ENCODE measurements at regions not wholly inside any gene's neighbourhood (a gene's known extent, or its start where the extent isn't known, plus 50 kb on each side); places are given as distances from the start of the nearest gene placed in this dataset.

- H4K20me1 ChIP-seq (ENCODE audit: insufficient read depth, poor library complexity, severe bottlenecking) = no peaks in the 10 kb centered on the region
- no peaks in the 10 kb centered on the region for H3K27me3 ChIP-seq
- no peak overlapping the region for H3K4me3 ChIP-seq
- H3K4me1 ChIP-seq (ENCODE audit: insufficient read depth) = no peaks in the 10 kb centered on the region
- H2AFZ ChIP-seq = no peak overlapping the region
- H3K36me3 ChIP-seq (replicated peaks; ENCODE audit: insufficient read depth, low read depth) = no peaks in the 10 kb centered on the region
- H3K9me3 ChIP-seq (ENCODE audit: low read depth) = no peaks in the 10 kb centered on the region
- TF ChIP-seq CTCF (IDR thresholded peaks at IDR 0.05; ENCODE audit: poor library complexity) (no peak), EZH2 (IDR thresholded peaks at IDR 0.05; ENCODE audit: borderline replicate concordance) (no peak), EZH2phosphoT487 (IDR thresholded peaks at IDR 0.05; ENCODE audit: low read depth, severe bottlenecking, unreplicated experiment) (no peak)
- H3K4me2 ChIP-seq = no peak overlapping the region
- H3K9me2 ChIP-seq (replicated peaks; ENCODE audit: insufficient read depth) = no peaks in the 10 kb centered on the region
- H3K27ac ChIP-seq = no peak overlapping the region
- no peak for DNase-seq (ENCODE audit: low spot score)
- H3K79me2 ChIP-seq = no peaks in the 10 kb centered on the region
Observed at GRCh38 chr12:33671676-33672075, 232.1 kb upstream of the SYT10 start.

- Histone ChIP-seq H3K4me1 (ENCODE audit: insufficient read depth) (no peaks in the 10 kb centered on the region), H2AFZ (no peak overlapping the region), H3K36me3 (replicated peaks; ENCODE audit: insufficient read depth, low read depth) (no peaks in the 10 kb centered on the region), H3K79me2 (no peaks in the 10 kb centered on the region), H3K9me3 (ENCODE audit: low read depth) (no peaks in the 10 kb centered on the region), H3K27ac (no peak overlapping the region), H3K9me2 (replicated peaks; ENCODE audit: insufficient read depth) (no peaks in the 10 kb centered on the region), H4K20me1 (ENCODE audit: insufficient read depth, poor library complexity, severe bottlenecking) (no peaks in the 10 kb centered on the region), H3K4me3 (no peak overlapping the region), H3K27me3 (no peaks in the 10 kb centered on the region), H3K4me2 (no peak overlapping the region)
- DNase-seq (ENCODE audit: low spot score) = no peak
- TF ChIP-seq CTCF (IDR thresholded peaks at IDR 0.05; ENCODE audit: poor library complexity) (no peak), EZH2phosphoT487 (IDR thresholded peaks at IDR 0.05; ENCODE audit: low read depth, severe bottlenecking, unreplicated experiment) (no peak), EZH2 (IDR thresholded peaks at IDR 0.05; ENCODE audit: borderline replicate concordance) (no peak)
- 80% methylated on average over 5 of the region's 5 CpGs for WGBS (ENCODE audit: low lambda C conversion rate, missing lambda C conversion rate)
Observed at GRCh38 chr12:33672836-33673577, 233.4 kb upstream of the SYT10 start.

- no peaks in the 10 kb centered on the region for H4K20me1 ChIP-seq (ENCODE audit: insufficient read depth, poor library complexity, severe bottlenecking)
- no peaks in the 10 kb centered on the region for H3K9me3 ChIP-seq (ENCODE audit: low read depth)
- H3K4me3 ChIP-seq = no peak overlapping the region
- no peaks in the 10 kb centered on the region for H3K36me3 ChIP-seq (replicated peaks; ENCODE audit: insufficient read depth, low read depth)
- H3K4me1 ChIP-seq (ENCODE audit: insufficient read depth) = no peaks in the 10 kb centered on the region
- WGBS (ENCODE audit: low lambda C conversion rate, missing lambda C conversion rate) = 85% methylated on average over 1 of the region's 1 CpG
- no peaks in the 10 kb centered on the region for H3K79me2 ChIP-seq
- no peak for DNase-seq (ENCODE audit: low spot score)
- TF ChIP-seq CTCF (IDR thresholded peaks at IDR 0.05; ENCODE audit: poor library complexity) = no peak
- TF ChIP-seq EZH2 (IDR thresholded peaks at IDR 0.05; ENCODE audit: borderline replicate concordance) = no peak
- TF ChIP-seq EZH2phosphoT487 (IDR thresholded peaks at IDR 0.05; ENCODE audit: low read depth, severe bottlenecking, unreplicated experiment) = no peak
- no peaks in the 10 kb centered on the region for H3K27me3 ChIP-seq
- no peak overlapping the region for H2AFZ ChIP-seq
- H3K9me2 ChIP-seq (replicated peaks; ENCODE audit: insufficient read depth) = no peaks in the 10 kb centered on the region
- no peak overlapping the region for H3K27ac ChIP-seq
- H3K4me2 ChIP-seq = no peak overlapping the region
Observed at GRCh38 chr12:33676866-33677265, 237.2 kb upstream of the SYT10 start.
